Panc1 (cell line): ENCODE measurements at regions not wholly inside any gene's neighbourhood (a gene's known extent, or its start where the extent isn't known, plus 50 kb on each side); places are given as distances from the start of the nearest gene placed in this dataset.

Experiments used
- ATAC-seq: fragments of 200-7000 bp; cut with Tn5 transposase; 2 replicates; pipeline ENCODE4 v1.9.1; 2020; ENCODE audit warnings: mild to moderate bottlenecking, moderate library complexity
- BruUV-seq: library from RNA; stranded (reverse); fragments of 400-500 nt; replicated peaks from 2 replicates; lab custom pipeline; 2021; lab: Mats Ljungman, UMichigan
- CTCF ChIA-PET: fragments of 300-600 bp; sonication (Branson Sonifier 250); formaldehyde crosslinking; loops from one replicate; lab custom pipeline; 2022; ENCODE audit warnings: antibody characterized with exemption; lab: Charles Lee
- POLR2A ChIA-PET: fragments of 300-600 bp; sonication (Branson Sonifier 250); formaldehyde crosslinking; loops from one replicate; lab custom pipeline; 2022; ENCODE audit warnings: antibody characterized with exemption; lab: Charles Lee
- DNase-seq: peaks from one replicate; pipeline ENCODE4 v3.0.0-alpha.2; 2010; ENCODE audit warnings: low read depth, low spot score
- H3K27ac ChIP-seq: 2 replicates; pipeline ENCODE4 v1.5.1; 2011; ENCODE audit warnings: mild to moderate bottlenecking, low read length, inconsistent platforms
- H3K27me3 ChIP-seq: fragments of 200-500 bp; sonication (Bioruptor generic); 2 replicates; pipeline ENCODE4 v1.6.0; 2014; ENCODE audit warnings: low read length, inconsistent platforms; ENCODE audit not compliant: control insufficient read depth, insufficient read depth
- H3K36me3 ChIP-seq: fragments of 200-500 bp; sonication (Bioruptor generic); 2 replicates; pipeline ENCODE4 v1.5.1; 2014; ENCODE audit warnings: inconsistent platforms, mild to moderate bottlenecking, low read length, moderate library complexity; ENCODE audit not compliant: control insufficient read depth, insufficient read depth
- H3K4me1 ChIP-seq: 2 replicates; pipeline ENCODE4 v1.5.1; 2011; ENCODE audit warnings: inconsistent platforms, mild to moderate bottlenecking, low read length, moderate library complexity; ENCODE audit not compliant: control insufficient read depth, insufficient read depth
- H3K4me3 ChIP-seq, 2 experiments: 2 replicates each; pipeline ENCODE4 v1.5.1; 2011 to 2012; ENCODE audit warnings: low read depth in 2 of 2, low read length in 2 of 2, mild to moderate bottlenecking in 2 of 2, inconsistent platforms in 1 of 2, moderate library complexity in 1 of 2
- H3K9me3 ChIP-seq: fragments of 200-500 bp; sonication (Bioruptor generic); 2 replicates; pipeline ENCODE4 v1.5.1; 2014; ENCODE audit warnings: low read depth, mild to moderate bottlenecking, inconsistent platforms, low read length, moderate library complexity; ENCODE audit not compliant: control insufficient read depth, insufficient read depth
- CTCF ChIP-seq: fragments of 450-650 bp; IDR thresholded peaks from 2 replicates; pipeline ENCODE4 v1.5.1; 2017; ENCODE audit warnings: mild to moderate bottlenecking
- POLR2AphosphoS5 ChIP-seq: IDR thresholded peaks from 2 replicates; pipeline ENCODE4 v1.6.1; 2012; ENCODE audit warnings: mild to moderate bottlenecking, low read depth, low read length, moderate library complexity
- REST ChIP-seq, 2 experiments: IDR thresholded peaks; 2 replicates each; pipeline ENCODE4 v1.6.1; 2011 to 2012; ENCODE audit warnings: low read depth in 2 of 2, control low read depth in 1 of 2, low read length in 1 of 2, mild to moderate bottlenecking in 1 of 2, moderate library complexity in 1 of 2; ENCODE audit not compliant: insufficient read depth in 1 of 2
- SIN3A ChIP-seq: IDR thresholded peaks from 2 replicates; pipeline ENCODE4 v1.6.1; 2012; ENCODE audit warnings: low read depth, mild to moderate bottlenecking, low read length, moderate library complexity, borderline replicate concordance; ENCODE audit not compliant: insufficient read depth
- TCF7L2 ChIP-seq: IDR thresholded peaks from 2 replicates; pipeline ENCODE4 v1.6.1; 2011; ENCODE audit warnings: mild to moderate bottlenecking, low read depth, low read length, inconsistent platforms
- in situ Hi-C: cut with HindIII; loops from 2 replicates; pipeline ENCODE4 v1.10.0; 2016; ENCODE audit warnings: low sequenced_read_pairs, low pct_unique_long_range_greater_than_20kb
- intact Hi-C: fragments of 100-400 bp; cut with micrococcal nuclease; formaldehyde crosslinking; loops from one replicate; pipeline ENCODE4 v1.10.0; 2022; ENCODE audit not compliant: unreplicated experiment

- in situ Hi-C loops (no loop called here), intact Hi-C loops (no loop called here)
- no peak for TF ChIP-seq REST (IDR thresholded peaks at IDR 0.05; ENCODE audit: insufficient read depth in 1 of 2, low read depth in 2 of 2, low read length in 1 of 2)
- TF ChIP-seq SIN3A, result no peak
- TF ChIP-seq CTCF, result no peak
- TF ChIP-seq TCF7L2, result no peak
- DNase-seq, result no peak
- POLR2A ChIA-PET, result no interaction called here
- no peaks in the 10 kb centered on the region for H3K36me3 ChIP-seq
- no peaks in the 10 kb centered on the region for H3K9me3 ChIP-seq
- CTCF ChIA-PET, result no interaction called here
- H3K4me3 ChIP-seq, result no peak overlapping the region
- H3K4me1 ChIP-seq, result no peaks in the 10 kb centered on the region
- no TSS peak for BruUV-seq
- no peak overlapping the region for H3K27ac ChIP-seq
- no peak for ATAC-seq
- no peaks in the 10 kb centered on the region for H3K27me3 ChIP-seq
These were observed 57.9 kb upstream of the CNOT6 start for GRCh38 chr5:180436275-180436674.

- H3K9me3 ChIP-seq, result no peaks in the 10 kb centered on the region
- H3K4me3 ChIP-seq, result no peak overlapping the region
- TF ChIP-seq POLR2AphosphoS5, result no peak
- no peak for TF ChIP-seq TCF7L2
- TF ChIP-seq CTCF, result no peak
- TF ChIP-seq REST (IDR thresholded peaks at IDR 0.05; ENCODE audit: insufficient read depth in 1 of 2, low read depth in 2 of 2, low read length in 1 of 2), result no peak
- no peak for TF ChIP-seq SIN3A
- H3K27ac ChIP-seq, result no peak overlapping the region
- ChIA-PET CTCF (no interaction called here), POLR2A (no interaction called here)
- intact Hi-C loops, result no loop called here
- ATAC-seq (0 out of 2 replicates have a peak, but pooled peaks have one; percentile 42), DNase-seq (no peak)
- in situ Hi-C loops, result no loop called here
- no peaks in the 10 kb centered on the region for H3K36me3 ChIP-seq
- H3K27me3 ChIP-seq, result no peaks in the 10 kb centered on the region
- BruUV-seq, result no TSS peak
- no peaks in the 10 kb centered on the region; the same call in 1 of the 2 replicates for H3K4me1 ChIP-seq
These were observed 57.2 kb upstream of the CNOT6 start for GRCh38 chr5:180436936-180437335.
